HepG2 (cell line): ENCODE measurements at regions not wholly inside any gene's neighbourhood (a gene's known extent, or its start where the extent isn't known, plus 50 kb on each side); places are given as distances from the start of the nearest gene placed in this dataset.

Source experiments
- ATAC-seq: fragments of 200-7000 bp; cut with Tn5 transposase; 3 replicates; pipeline ENCODE4 v1.9.1; 2020; ENCODE audit warnings: mild to moderate bottlenecking, moderate library complexity
- BruUV-seq: library from RNA; stranded (reverse); fragments of 400-500 nt; replicated peaks from 2 replicates; lab custom pipeline; 2021; lab: Mats Ljungman, UMichigan
- CTCF ChIA-PET: fragments of 300-600 bp; formaldehyde crosslinking; extraction: SDS; loops from one replicate; lab custom pipeline; 2021; ENCODE audit warnings: low total read pairs, inconsistent platforms, low intra/inter-chr PET ratio; lab: Yijun Ruan, JAX
- POLR2A ChIA-PET: fragments of 350-600 bp; sonication (Branson Sonifier 250); formaldehyde crosslinking; loops from one replicate; lab custom pipeline; 2020; ENCODE audit warnings: antibody characterized with exemption, inconsistent platforms; lab: Yijun Ruan, JAX
- DNase-seq: peaks from one replicate; pipeline ENCODE4 v3.0.0-alpha.2; 2015; ENCODE audit warnings: low spot score
- FAIRE-seq: peaks from 3 replicates; lab custom pipeline; 2011; peaks lifted over from hg19 to GRCh38; lab: Jason Lieb, UNC
- H2AFZ ChIP-seq: one replicate; pipeline ENCODE4 v1.6.1; 2011; ENCODE audit warnings: low read length, inconsistent platforms
- H3K27ac ChIP-seq: fragments of 300-600 bp; 3 replicates; pipeline ENCODE4 v1.8.0; 2011; ENCODE audit warnings: mixed run types, mild to moderate bottlenecking, mixed read lengths, low read length, inconsistent platforms; ENCODE audit not compliant: insufficient read depth; ENCODE audit errors: extremely low read length
- H3K27me3 ChIP-seq, 2 experiments: fragments of 200-600 bp in 1 of 2; 2 replicates in 1 of 2; 3 replicates in 1 of 2; pipeline versions ENCODE4 v1.6.0 to v1.8.0; 2011; ENCODE audit warnings: low read length in 2 of 2, mild to moderate bottlenecking in 2 of 2, moderate library complexity in 2 of 2, inconsistent platforms in 1 of 2; ENCODE audit not compliant: insufficient read depth in 2 of 2, control insufficient read depth in 1 of 2
- H3K36me3 ChIP-seq, 2 experiments: fragments of 200-600 bp in 1 of 2; replicated peaks in 1 of 2; 2 replicates in 1 of 2; 3 replicates in 1 of 2; pipeline versions ENCODE4 v1.5.1 to v1.8.0; 2011; ENCODE audit warnings: low read length in 2 of 2, inconsistent platforms in 1 of 2; ENCODE audit not compliant: insufficient read depth in 2 of 2, control insufficient read depth in 1 of 2
- H3K4me1 ChIP-seq: 2 replicates; pipeline ENCODE4 v1.5.1; 2012; ENCODE audit warnings: low read length, inconsistent platforms; ENCODE audit not compliant: insufficient read depth
- H3K4me2 ChIP-seq: 2 replicates; pipeline ENCODE4 v1.6.0; 2011; ENCODE audit warnings: low read depth, low read length, inconsistent platforms
- H3K4me3 ChIP-seq, 3 experiments: fragments of 200-600 bp in 1 of 3; sonication (generic), shearing (Covaris generic) in 1 of 3; replicated peaks in 1 of 3; 2 replicates each; pipeline ENCODE4 v1.5.1; 2011 to 2016; ENCODE audit warnings: low read length in 3 of 3, inconsistent platforms in 2 of 3, low read depth in 2 of 3, mild to moderate bottlenecking in 2 of 3, control low read depth in 1 of 3, mixed read lengths in 1 of 3; ENCODE audit not compliant: insufficient read depth in 1 of 3
- H3K79me2 ChIP-seq: one replicate; pipeline ENCODE4 v1.6.1; 2011; ENCODE audit warnings: low read length, inconsistent platforms; ENCODE audit not compliant: insufficient read depth
- H3K9ac ChIP-seq: 2 replicates; pipeline ENCODE4 v1.6.0; 2011; ENCODE audit warnings: mild to moderate bottlenecking, low read depth, low read length, inconsistent platforms; ENCODE audit not compliant: insufficient read depth
- H3K9me3 ChIP-seq: 2 replicates; pipeline ENCODE4 v1.5.1; 2012; ENCODE audit warnings: mild to moderate bottlenecking, low read length
- H4K20me1 ChIP-seq: 2 replicates; pipeline ENCODE4 v1.6.0; 2011; ENCODE audit warnings: inconsistent platforms, mild to moderate bottlenecking, low read length, moderate library complexity; ENCODE audit not compliant: insufficient read depth
- KDM5B ChIP-seq: sonication (generic); formaldehyde crosslinking; IDR thresholded peaks from 2 replicates; pipeline ENCODE4 v1.4.0; 2020; ENCODE audit warnings: missing genetic modification reagents, mild to moderate bottlenecking, borderline replicate concordance
- RORA ChIP-seq: sonication (generic); formaldehyde crosslinking; IDR thresholded peaks from 2 replicates; pipeline ENCODE4 v1.5.0; 2020; ENCODE audit warnings: mild to moderate bottlenecking, missing genetic modification reagents, moderate library complexity
- RXRB ChIP-seq: IDR thresholded peaks from 2 replicates; pipeline ENCODE4 v1.6.1; 2016; ENCODE audit warnings: borderline replicate concordance, missing genetic modification reagents, missing compliant biosample characterization
- STAT6 ChIP-seq: sonication (generic); formaldehyde crosslinking; IDR thresholded peaks from 2 replicates; pipeline ENCODE4 v1.4.0; 2020; ENCODE audit warnings: missing genetic modification reagents, mild to moderate bottlenecking, borderline replicate concordance
- TCF7L2 ChIP-seq: IDR thresholded peaks from 2 replicates; pipeline ENCODE4 v1.6.1; 2011; ENCODE audit warnings: mild to moderate bottlenecking, low read depth, low read length, moderate library complexity
- ZNF253 ChIP-seq: sonication (generic); formaldehyde crosslinking; IDR thresholded peaks from 2 replicates; pipeline ENCODE4 v1.8.0; 2022; ENCODE audit warnings: mild to moderate bottlenecking, missing genetic modification reagents, borderline replicate concordance
- ZNF580 ChIP-seq: IDR thresholded peaks from 2 replicates; pipeline ENCODE4 v1.6.1; 2016; ENCODE audit warnings: low read depth, borderline replicate concordance
- WGBS: methylation state at CpG from one replicate; pipeline ENCODE4 v1.1.6; 2017; ENCODE audit warnings: low lambda C conversion rate; 5-methylcytosine and 5-hydroxymethylcytosine counted together
- in situ Hi-C: cut with HindIII; loops from 2 replicates; pipeline ENCODE4 v1.10.0; 2017; ENCODE audit warnings: low pct_unique_long_range_greater_than_20kb; ENCODE audit not compliant: extremely low pct_ligation_motif_present
- intact Hi-C: fragments of 100-400 bp; cut with micrococcal nuclease; formaldehyde crosslinking; loops from one replicate; pipeline ENCODE4 v1.10.0; 2022; ENCODE audit not compliant: unreplicated experiment

- TF ChIP-seq STAT6 (no peak), TCF7L2 (no peak), ZNF580 (CRISPR knock-in tag) (no peak), ZNF253 (CRISPR knock-in tag) (no peak), KDM5B (CRISPR knock-in tag) (no peak), RORA (CRISPR knock-in tag) (no peak)
Measured at GRCh38 chr9:79325501-79325900, 246.3 kb upstream of the TLE4 start (continued).

GRCh38 chr9:79329861-79330260 is 241.9 kb upstream of the TLE4 start:
- TF ChIP-seq RXRB (CRISPR knock-in tag): no peak
- TF ChIP-seq, all 625 proteins: peak for 0
- Histone ChIP-seq H3K36me3 (no peaks in the 10 kb centered on the region), H2AFZ (no peak overlapping the region), H3K4me3 (no peak overlapping the region), H3K9me3 (peaks cover 5% of the 10 kb centered on the region), H3K79me2 (no peaks in the 10 kb centered on the region), H4K20me1 (no peaks in the 10 kb centered on the region), H3K4me2 (no peak overlapping the region), H3K4me1 (no peaks in the 10 kb centered on the region), H3K27me3 (no peaks in the 10 kb centered on the region), H3K9ac (no peak overlapping the region), H3K27ac (no peak overlapping the region)
- ChIA-PET CTCF (no interaction called here), POLR2A (no interaction called here)
- 74% methylated on average over 1 of the region's 1 CpG for WGBS
- intact Hi-C loops (no loop called here), in situ Hi-C loops (no loop called here)
- DNase-seq: no peak
- no TSS peak for BruUV-seq
- no peak for ATAC-seq
- FAIRE-seq: no peak
